ENCODE measurements at regions not wholly inside any gene's neighbourhood (a gene's known extent, or its start where the extent isn't known, plus 50 kb on each side); places are given as distances from the start of the nearest gene placed in this dataset.

DNA sequence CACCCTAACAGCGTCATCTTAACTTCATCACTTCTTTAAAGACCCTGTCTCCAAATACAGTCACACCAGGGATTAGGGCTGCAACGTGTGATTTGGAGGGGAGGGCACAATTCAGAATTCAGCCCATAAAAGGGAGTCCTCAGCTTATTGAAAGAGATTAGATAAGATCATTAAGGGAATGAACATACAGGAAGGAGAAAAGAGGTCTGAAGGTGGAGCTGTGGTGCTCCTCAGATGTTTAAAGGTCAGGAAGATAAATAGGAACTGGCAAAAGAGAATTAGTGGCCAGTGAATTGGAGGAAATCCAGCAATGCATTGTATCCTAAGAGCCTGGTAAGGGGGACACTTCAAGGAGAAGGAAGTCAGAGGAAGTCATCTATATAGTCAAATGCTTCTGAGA lies 113.5 kb downstream of the PROX1 start:
- TF ChIP-seq EZH2 (IDR thresholded peaks at IDR 0.05; ENCODE audit: low read length), result no peak
- TF ChIP-seq, protein P1, sequence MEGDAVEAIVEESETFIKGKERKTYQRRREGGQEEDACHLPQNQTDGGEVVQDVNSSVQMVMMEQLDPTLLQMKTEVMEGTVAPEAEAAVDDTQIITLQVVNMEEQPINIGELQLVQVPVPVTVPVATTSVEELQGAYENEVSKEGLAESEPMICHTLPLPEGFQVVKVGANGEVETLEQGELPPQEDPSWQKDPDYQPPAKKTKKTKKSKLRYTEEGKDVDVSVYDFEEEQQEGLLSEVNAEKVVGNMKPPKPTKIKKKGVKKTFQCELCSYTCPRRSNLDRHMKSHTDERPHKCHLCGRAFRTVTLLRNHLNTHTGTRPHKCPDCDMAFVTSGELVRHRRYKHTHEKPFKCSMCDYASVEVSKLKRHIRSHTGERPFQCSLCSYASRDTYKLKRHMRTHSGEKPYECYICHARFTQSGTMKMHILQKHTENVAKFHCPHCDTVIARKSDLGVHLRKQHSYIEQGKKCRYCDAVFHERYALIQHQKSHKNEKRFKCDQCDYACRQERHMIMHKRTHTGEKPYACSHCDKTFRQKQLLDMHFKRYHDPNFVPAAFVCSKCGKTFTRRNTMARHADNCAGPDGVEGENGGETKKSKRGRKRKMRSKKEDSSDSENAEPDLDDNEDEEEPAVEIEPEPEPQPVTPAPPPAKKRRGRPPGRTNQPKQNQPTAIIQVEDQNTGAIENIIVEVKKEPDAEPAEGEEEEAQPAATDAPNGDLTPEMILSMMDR (optimal IDR thresholded peaks at IDR 0.05 in 1 of 3, IDR thresholded peaks at IDR 0.05 in 1 of 3, conservative IDR thresholded peaks at IDR 0.05 in 1 of 3; ENCODE audit: extremely low read depth in 1 of 3, insufficient read depth in 2 of 3, low read length in 3 of 3), result no peak

Measured in keratinocyte (primary cell).